H4 (cell line): ENCODE measurements at regions not wholly inside any gene's neighbourhood (a gene's known extent, or its start where the extent isn't known, plus 50 kb on each side); places are given as distances from the start of the nearest gene placed in this dataset.
"Not testable (repeated sequence)": the region's sequence is repeated elsewhere in the genome, so short reads cannot be mapped to it uniquely, and the experiment has no call there.

ENCODE experiments used
- DNase-seq: peaks from one replicate; pipeline ENCODE4 v3.0.0-alpha.2; 2015; ENCODE audit warnings: low spot score

GRCh38 chr2:595141-595815 is 81.9 kb downstream of the TMEM18 start:
- no peak for DNase-seq

- DNase-seq, result no peak
Measured at GRCh38 chr2:594297-594949, 82.8 kb downstream of the TMEM18 start.

GRCh38 chr2:593356-594026 is 83.7 kb downstream of the TMEM18 start:
- DNase-seq, result no peak

- DNase-seq, result no peak
Measured at GRCh38 chr2:592737-593136, 84.5 kb downstream of the TMEM18 start.

GRCh38 chr2:590214-591175 is 86.7 kb downstream of the TMEM18 start:
- DNase-seq, result no peak

GRCh38 chr2:589281-590130 is 87.7 kb downstream of the TMEM18 start:
- DNase-seq, result no peak

GRCh38 chr2:588074-588645 is 89.0 kb downstream of the TMEM18 start:
- no peak for DNase-seq

GRCh38 chr2:587087-587960 is 89.9 kb downstream of the TMEM18 start:
- no peak for DNase-seq

- DNase-seq, result no peak
Measured at GRCh38 chr2:586641-587076, 90.5 kb downstream of the TMEM18 start.

GRCh38 chr2:584863-585823 is 92.1 kb downstream of the TMEM18 start:
- no peak for DNase-seq

GRCh38 chr2:583666-584065 is 93.5 kb downstream of the TMEM18 start:
- no peak for DNase-seq

- DNase-seq, result no peak
Measured at GRCh38 chr2:582792-583528, 94.2 kb downstream of the TMEM18 start.

GRCh38 chr2:582289-582688 is 94.9 kb downstream of the TMEM18 start:
- not testable (repeated sequence) for DNase-seq

- no peak for DNase-seq
Measured at GRCh38 chr2:579961-580360, 97.2 kb downstream of the TMEM18 start.

GRCh38 chr2:579351-579886 is 97.8 kb downstream of the TMEM18 start:
- no peak for DNase-seq

- no peak for DNase-seq
Measured at GRCh38 chr2:576292-576691, 100.9 kb downstream of the TMEM18 start.

- DNase-seq, result no peak
Measured at GRCh38 chr2:575727-576236, 101.4 kb downstream of the TMEM18 start.
